ENCODE measurements at regions not wholly inside any gene's neighbourhood (a gene's known extent, or its start where the extent isn't known, plus 50 kb on each side); places are given as distances from the start of the nearest gene placed in this dataset.

DNA sequence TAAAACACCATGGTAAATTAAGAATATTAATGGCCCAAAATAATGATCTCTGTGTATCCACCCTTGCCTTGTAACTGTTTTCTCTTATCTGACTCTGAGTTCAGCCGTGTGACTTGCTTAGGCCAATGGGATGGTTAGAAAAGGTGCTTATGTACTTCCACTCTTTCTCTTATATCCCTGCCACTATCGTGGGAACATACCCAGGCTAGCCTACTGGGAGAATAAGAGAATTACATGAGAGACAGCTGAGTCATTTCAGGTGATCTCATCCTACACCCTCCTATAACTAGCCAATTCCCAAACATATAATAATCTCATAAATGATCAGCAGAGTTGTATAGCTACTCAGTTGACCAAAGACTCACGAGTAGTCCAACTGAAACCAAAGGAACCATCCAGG lies 98.3 kb upstream of the ABI3BP start:
- Mint-ChIP-seq H3K27me3 (peaks cover 5% of the 10 kb centered on the region), H3K9me3 (no peaks in the 10 kb centered on the region), H3K4me3 (no peak overlapping the region), H3K4me1 (ENCODE audit: low read depth) (no peaks in the 10 kb centered on the region), H3K36me3 (ENCODE audit: low read depth) (no peaks in the 10 kb centered on the region), H3K27ac (no peak overlapping the region)
- ChIA-PET POLR2A (no interaction called here), CTCF (interaction anchor here (0.6 to 0.7 kb wide), 2 partner anchors 368 to 661 kb away, joined by 3 read pairs; no protein-coding TSS in a partner anchor)
- DNase-seq (no peak), ATAC-seq (no peak)
- TF ChIP-seq, protein P1, sequence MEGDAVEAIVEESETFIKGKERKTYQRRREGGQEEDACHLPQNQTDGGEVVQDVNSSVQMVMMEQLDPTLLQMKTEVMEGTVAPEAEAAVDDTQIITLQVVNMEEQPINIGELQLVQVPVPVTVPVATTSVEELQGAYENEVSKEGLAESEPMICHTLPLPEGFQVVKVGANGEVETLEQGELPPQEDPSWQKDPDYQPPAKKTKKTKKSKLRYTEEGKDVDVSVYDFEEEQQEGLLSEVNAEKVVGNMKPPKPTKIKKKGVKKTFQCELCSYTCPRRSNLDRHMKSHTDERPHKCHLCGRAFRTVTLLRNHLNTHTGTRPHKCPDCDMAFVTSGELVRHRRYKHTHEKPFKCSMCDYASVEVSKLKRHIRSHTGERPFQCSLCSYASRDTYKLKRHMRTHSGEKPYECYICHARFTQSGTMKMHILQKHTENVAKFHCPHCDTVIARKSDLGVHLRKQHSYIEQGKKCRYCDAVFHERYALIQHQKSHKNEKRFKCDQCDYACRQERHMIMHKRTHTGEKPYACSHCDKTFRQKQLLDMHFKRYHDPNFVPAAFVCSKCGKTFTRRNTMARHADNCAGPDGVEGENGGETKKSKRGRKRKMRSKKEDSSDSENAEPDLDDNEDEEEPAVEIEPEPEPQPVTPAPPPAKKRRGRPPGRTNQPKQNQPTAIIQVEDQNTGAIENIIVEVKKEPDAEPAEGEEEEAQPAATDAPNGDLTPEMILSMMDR (IDR thresholded peaks at IDR 0.05), result no peak
- intact Hi-C loops (cut with micrococcal nuclease), result no loop called here

DNA sequence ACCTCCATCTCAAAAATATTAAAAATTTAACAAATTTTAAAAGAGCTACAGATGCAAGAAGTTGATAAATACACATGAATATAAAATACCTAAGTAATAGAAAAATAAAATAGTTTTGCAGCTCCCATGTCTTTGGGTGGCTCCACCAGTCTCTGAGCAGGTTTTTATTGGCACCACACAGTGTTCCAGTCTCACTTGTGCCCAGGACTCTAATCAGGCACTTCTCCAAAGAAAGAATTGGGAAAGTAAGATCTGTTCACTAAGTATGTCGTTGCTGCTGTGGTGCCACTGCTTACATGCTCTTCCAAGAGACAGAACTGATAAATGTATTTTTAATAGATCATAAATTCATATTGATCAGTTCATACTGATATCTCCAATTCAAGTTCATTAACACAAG lies 92.5 kb upstream of the ABI3BP start:
- TF ChIP-seq, protein P1 (IDR thresholded peaks at IDR 0.05), result no peak
- no peak overlapping the region for H3K4me3 Mint-ChIP-seq
- no peaks in the 10 kb centered on the region for H3K4me1 Mint-ChIP-seq (ENCODE audit: low read depth)
- POLR2A ChIA-PET, result no interaction called here
- peaks cover 8% of the 10 kb centered on the region for H3K27me3 Mint-ChIP-seq
- no peaks in the 10 kb centered on the region for H3K9me3 Mint-ChIP-seq
- intact Hi-C loops (cut with micrococcal nuclease), result no loop called here
- no peak overlapping the region for H3K27ac Mint-ChIP-seq
- DNase-seq, result no peak
- no peak for ATAC-seq
- CTCF ChIA-PET, result no interaction called here
- H3K36me3 Mint-ChIP-seq (ENCODE audit: low read depth), result no peaks in the 10 kb centered on the region

DNA sequence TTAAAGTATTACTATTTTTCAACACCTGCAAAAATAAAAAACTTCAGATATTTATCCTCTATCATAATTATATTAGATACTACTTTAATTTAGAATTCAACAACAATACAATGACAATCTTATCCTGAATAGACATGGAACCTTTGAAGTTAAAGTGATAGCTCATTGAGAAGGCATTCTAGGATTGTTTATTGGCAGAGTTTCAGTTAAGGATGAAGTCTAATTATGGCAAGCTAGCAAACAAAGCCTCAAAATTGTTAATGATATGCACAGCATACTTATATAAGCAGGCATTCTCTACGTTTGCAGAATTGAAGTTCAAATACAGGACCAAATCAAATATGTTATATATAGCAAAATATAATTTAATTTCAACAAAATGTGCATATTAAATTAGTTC lies 91.2 kb upstream of the ABI3BP start:
- H3K36me3 Mint-ChIP-seq (ENCODE audit: low read depth), result no peaks in the 10 kb centered on the region
- peaks cover 13% of the 10 kb centered on the region for H3K27me3 Mint-ChIP-seq
- CTCF ChIA-PET, result no interaction called here
- DNase-seq (no peak), ATAC-seq (no peak)
- H3K27ac Mint-ChIP-seq, result no peak overlapping the region
- H3K4me3 Mint-ChIP-seq, result no peak overlapping the region
- TF ChIP-seq, protein P1 (IDR thresholded peaks at IDR 0.05), result no peak
- intact Hi-C loops (cut with micrococcal nuclease), result no loop called here
- no peaks in the 10 kb centered on the region for H3K4me1 Mint-ChIP-seq (ENCODE audit: low read depth)
- POLR2A ChIA-PET, result no interaction called here
- no peaks in the 10 kb centered on the region for H3K9me3 Mint-ChIP-seq

DNA sequence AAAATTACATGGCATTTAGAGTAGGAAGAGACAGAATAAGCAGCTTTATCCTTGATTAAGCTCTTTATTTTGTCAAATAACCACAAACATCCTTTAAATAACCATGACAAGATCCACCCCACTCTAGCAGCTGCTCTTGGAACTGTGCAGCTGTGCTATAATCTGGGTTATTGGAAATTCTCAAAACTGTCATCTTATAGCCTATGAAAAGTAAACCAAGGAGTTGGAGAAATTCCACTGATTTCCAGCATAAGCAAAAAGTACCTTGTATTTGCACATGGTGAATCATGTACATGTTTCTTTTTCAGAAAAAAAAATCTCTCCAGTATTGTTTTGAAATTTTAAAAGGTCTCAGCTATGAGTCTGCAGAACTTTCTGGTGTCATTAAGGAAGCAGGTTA lies 88.8 kb upstream of the ABI3BP start:
- peaks cover 2% of the 10 kb centered on the region for H3K9me3 Mint-ChIP-seq
- DNase-seq (no peak), ATAC-seq (no peak)
- H3K27ac Mint-ChIP-seq, result no peak overlapping the region
- H3K36me3 Mint-ChIP-seq (ENCODE audit: low read depth), result no peaks in the 10 kb centered on the region
- H3K4me1 Mint-ChIP-seq (ENCODE audit: low read depth), result no peaks in the 10 kb centered on the region
- no peak overlapping the region for H3K4me3 Mint-ChIP-seq
- intact Hi-C loops (cut with micrococcal nuclease), result no loop called here
- ChIA-PET POLR2A (no interaction called here), CTCF (interaction anchor here (1.0 to 1.3 kb wide), 2 partner anchors 11 to 306 kb away, joined by 3 to 4 read pairs; no protein-coding TSS in a partner anchor)
- TF ChIP-seq, protein P1 (IDR thresholded peaks at IDR 0.05), result no peak
- peaks cover 16% of the 10 kb centered on the region for H3K27me3 Mint-ChIP-seq

DNA sequence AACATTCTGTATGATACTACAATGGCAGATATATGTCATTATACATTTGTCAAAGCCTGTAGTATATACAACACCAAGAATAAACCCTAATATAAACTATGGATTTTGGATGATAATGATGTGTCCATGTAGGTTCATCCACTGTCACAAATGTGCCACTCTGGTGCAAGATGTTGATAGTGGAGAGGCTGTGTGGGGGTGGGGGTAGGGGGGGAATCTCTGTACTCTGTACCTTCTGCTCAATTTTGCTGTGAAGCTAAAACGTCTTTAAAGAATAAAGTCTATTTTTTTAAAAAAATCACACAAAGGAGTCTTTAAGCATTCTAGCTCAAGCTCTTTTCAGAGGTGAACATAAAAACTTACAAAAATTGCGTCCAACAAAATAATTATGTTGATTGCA lies 88.2 kb upstream of the ABI3BP start:
- peaks cover 14% of the 10 kb centered on the region for H3K27me3 Mint-ChIP-seq
- POLR2A ChIA-PET, result interaction anchor here (0.5 kb wide), 1 partner anchor 9 kb away, joined by 3 read pairs; no protein-coding TSS in a partner anchor
- H3K9me3 Mint-ChIP-seq, result peaks cover 2% of the 10 kb centered on the region
- H3K4me3 Mint-ChIP-seq, result no peak overlapping the region
- ATAC-seq (no peak), DNase-seq (no peak)
- H3K4me1 Mint-ChIP-seq (ENCODE audit: low read depth), result no peaks in the 10 kb centered on the region
- CTCF ChIA-PET, result interaction anchor here (1.3 kb wide), 1 partner anchor 11 kb away, joined by 4 read pairs; no protein-coding TSS in a partner anchor
- no peak overlapping the region for H3K27ac Mint-ChIP-seq
- H3K36me3 Mint-ChIP-seq (ENCODE audit: low read depth), result no peaks in the 10 kb centered on the region
- intact Hi-C loops (cut with micrococcal nuclease), result no loop called here
- TF ChIP-seq, protein P1 (IDR thresholded peaks at IDR 0.05), result no peak
